HCT116 (cell line): ENCODE measurements at regions not wholly inside any gene's neighbourhood (a gene's known extent, or its start where the extent isn't known, plus 50 kb on each side); places are given as distances from the start of the nearest gene placed in this dataset.

Experiments
- ATAC-seq: fragments of 200-7000 bp; cut with Tn5 transposase; 2 replicates; pipeline ENCODE4 v1.9.1; 2020; ENCODE audit warnings: mild to moderate bottlenecking, moderate library complexity
- BruUV-seq: library from RNA; stranded (reverse); fragments of 400-500 nt; replicated peaks from 2 replicates; lab custom pipeline; 2021; lab: Mats Ljungman, UMichigan
- CTCF ChIA-PET: fragments of 300-600 bp; sonication (Branson Sonifier 250); formaldehyde crosslinking; loops from one replicate; lab custom pipeline; 2021; ENCODE audit warnings: antibody characterized with exemption; lab: Charles Lee
- POLR2A ChIA-PET: fragments of 300-600, 350-600 bp; sonication (Branson Sonifier 250); formaldehyde crosslinking; loops from one replicate; lab custom pipeline; 2021; ENCODE audit warnings: antibody characterized with exemption; lab: Charles Lee
- RAD21 ChIA-PET, 2 experiments: fragments of 300-600 bp; sonication (Branson Sonifier 250); formaldehyde crosslinking; loops; one replicate each; lab custom pipeline; 2023; ENCODE audit warnings: low total read pairs in 2 of 2; ENCODE audit not compliant: uncharacterized antibody in 2 of 2, unreplicated experiment in 2 of 2, low non-redundant PET in 1 of 2; lab: Charles Lee
- DNase-seq: peaks from one replicate; pipeline ENCODE4 v3.0.0-alpha.2; 2010; ENCODE audit warnings: low read depth, low spot score
- H2AFZ ChIP-seq: fragments of 200-600 bp; shearing (Covaris generic), sonication (generic); 2 replicates; pipeline ENCODE4 v1.6.1; 2017; ENCODE audit warnings: low read depth, mixed run types, mixed read lengths, antibody characterized with exemption, low read length; ENCODE audit not compliant: poor library complexity, severe bottlenecking
- H3K27ac ChIP-seq: 2 replicates; pipeline ENCODE4 v1.5.1; 2012; ENCODE audit warnings: low read depth, low read length
- H3K27me3 ChIP-seq: fragments of 200-600 bp; sonication (generic); 2 replicates; pipeline ENCODE4 v1.6.1; 2016; ENCODE audit warnings: mixed run types, low read length, mixed read lengths; ENCODE audit not compliant: insufficient read depth
- H3K36me3 ChIP-seq, 2 experiments: fragments of 200-500 bp in 1 of 2; fragments of 200-600 bp in 1 of 2; sonication (Bioruptor generic) in 1 of 2; sonication (generic) in 1 of 2; 2 replicates each; pipeline versions ENCODE4 v1.5.1 to v1.6.1; 2014 to 2016; ENCODE audit warnings: low read length in 2 of 2, inconsistent platforms in 1 of 2, mixed read lengths in 1 of 2, mixed run types in 1 of 2; ENCODE audit not compliant: insufficient read depth in 2 of 2, control insufficient read depth in 1 of 2
- H3K4me1 ChIP-seq, 2 experiments: fragments of 200-600 bp in 1 of 2; sonication (generic) in 1 of 2; 2 replicates each; pipeline versions ENCODE4 v1.5.1 to v1.6.1; 2012 to 2017; ENCODE audit warnings: low read length in 2 of 2, inconsistent platforms in 1 of 2, mild to moderate bottlenecking in 1 of 2, mixed read lengths in 1 of 2, mixed run types in 1 of 2, moderate library complexity in 1 of 2; ENCODE audit not compliant: insufficient read depth in 2 of 2, control insufficient read depth in 1 of 2
- H3K4me2 ChIP-seq: fragments of 200-600 bp; sonication (generic); 2 replicates; pipeline ENCODE4 v1.6.1; 2017; ENCODE audit warnings: mixed run types, low read length, mixed read lengths
- H3K4me3 ChIP-seq, 2 experiments: fragments of 200-600 bp in 1 of 2; sonication (generic) in 1 of 2; replicated peaks in 1 of 2; 2 replicates each; pipeline ENCODE4 v1.5.1; 2011 to 2016; ENCODE audit warnings: low read length in 2 of 2, control low read depth in 1 of 2, low read depth in 1 of 2, mild to moderate bottlenecking in 1 of 2, mixed read lengths in 1 of 2, mixed run types in 1 of 2
- H3K79me2 ChIP-seq: fragments of 200-600 bp; sonication (generic); 2 replicates; pipeline ENCODE4 v1.6.1; 2017; ENCODE audit warnings: mild to moderate bottlenecking, mixed run types, low read length, moderate library complexity, mixed read lengths; ENCODE audit not compliant: insufficient read depth
- H3K9ac ChIP-seq: fragments of 200-600 bp; sonication (generic); 2 replicates; pipeline ENCODE4 v1.6.1; 2016; ENCODE audit warnings: low read length, mixed read lengths
- H3K9me2 ChIP-seq: fragments of 200-600 bp; sonication (generic), shearing (Covaris generic); 2 replicates; pipeline ENCODE4 v1.6.1; 2017; ENCODE audit warnings: mixed run types, mild to moderate bottlenecking, moderate library complexity; ENCODE audit not compliant: insufficient read depth
- H3K9me3 ChIP-seq, 2 experiments: fragments of 200-500 bp in 1 of 2; fragments of 200-600 bp in 1 of 2; sonication (Bioruptor generic) in 1 of 2; sonication (generic) in 1 of 2; 2 replicates each; pipeline ENCODE4 v1.6.1; 2014 to 2017; ENCODE audit warnings: low read length in 2 of 2, mixed read lengths in 2 of 2, inconsistent platforms in 1 of 2, low read depth in 1 of 2, mild to moderate bottlenecking in 1 of 2, mixed run types in 1 of 2, moderate library complexity in 1 of 2; ENCODE audit not compliant: control insufficient read depth in 1 of 2, insufficient read depth in 1 of 2
- H4K20me1 ChIP-seq: fragments of 200-600 bp; sonication (generic), shearing (Covaris generic); 2 replicates; pipeline ENCODE4 v1.6.1; 2017; ENCODE audit warnings: mixed run types, mild to moderate bottlenecking, moderate library complexity; ENCODE audit not compliant: insufficient read depth
- CBX3 ChIP-seq: IDR thresholded peaks from 2 replicates; pipeline ENCODE4 v1.6.1; 2012; ENCODE audit warnings: low read depth
- CEBPB ChIP-seq: IDR thresholded peaks from 2 replicates; pipeline ENCODE4 v1.6.1; 2012; ENCODE audit warnings: low read depth
- EGR1 ChIP-seq: IDR thresholded peaks from 2 replicates; pipeline ENCODE4 v1.6.1; 2012; ENCODE audit warnings: low read depth
- ELF1 ChIP-seq: IDR thresholded peaks from 2 replicates; pipeline ENCODE4 v1.6.1; 2012; ENCODE audit warnings: low read depth, borderline replicate concordance
- EZH2 ChIP-seq: fragments of 200-600 bp; sonication (generic); IDR thresholded peaks from 2 replicates; pipeline ENCODE4 v1.6.1; 2017; ENCODE audit warnings: antibody characterized with exemption, mixed run types
- EZH2phosphoT487 ChIP-seq: fragments of 200-600 bp; IDR thresholded peaks from 2 replicates; pipeline ENCODE4 v1.6.1; 2018; ENCODE audit warnings: antibody characterized with exemption, borderline replicate concordance
- JUND ChIP-seq: IDR thresholded peaks from 2 replicates; pipeline ENCODE4 v1.6.1; 2012
- POLR2A ChIP-seq: IDR thresholded peaks from 2 replicates; pipeline ENCODE4 v1.7.0; 2011; ENCODE audit warnings: borderline replicate concordance; ENCODE audit not compliant: insufficient read depth, insufficient read length; ENCODE audit errors: extremely low read depth
- POLR2AphosphoS5 ChIP-seq: IDR thresholded peaks from 2 replicates; pipeline ENCODE4 v1.6.1; 2011; ENCODE audit warnings: mild to moderate bottlenecking, low read depth, low read length, moderate library complexity
- SRF ChIP-seq: IDR thresholded peaks from 2 replicates; pipeline ENCODE4 v1.6.1; 2012; ENCODE audit warnings: low read depth
- YY1 ChIP-seq: IDR thresholded peaks from 2 replicates; pipeline ENCODE4 v1.6.1; 2011; ENCODE audit warnings: low read length, low read depth, moderate library complexity, mild to moderate bottlenecking; ENCODE audit not compliant: insufficient replicate concordance; ENCODE audit errors: extremely low read depth
- ZFX ChIP-seq: fragments of 450-650 bp; IDR thresholded peaks from 2 replicates; pipeline ENCODE4 v1.6.1; 2017
- ZNF274 ChIP-seq: fragments of 200-500 bp; sonication (Bioruptor generic); IDR thresholded peaks from 2 replicates; pipeline ENCODE4 v1.6.1; 2014; ENCODE audit warnings: mild to moderate bottlenecking, low read depth, low read length, inconsistent platforms
- intact Hi-C: fragments of 100-400 bp; cut with micrococcal nuclease; formaldehyde crosslinking; loops from 2 replicates; pipeline ENCODE4 v1.10.0; 2022
- TF ChIP-seq, protein P1 (sequence below): IDR thresholded peaks from 2 replicates; pipeline ENCODE4 v1.6.1; 2012
- TF ChIP-seq, protein P2 (sequence below): IDR thresholded peaks from 2 replicates; pipeline ENCODE4 v1.6.1; 2012; ENCODE audit warnings: low read depth
- TF ChIP-seq, protein P3 (sequence below): IDR thresholded peaks from 2 replicates; pipeline ENCODE4 v1.6.1; 2011; ENCODE audit warnings: mild to moderate bottlenecking, low read length, moderate library complexity; ENCODE audit not compliant: insufficient replicate concordance; ENCODE audit errors: extremely low read depth

GRCh38 chr2:54404270-54404669 is 51.9 kb upstream of the SPTBN1 start (continued):
- TF ChIP-seq, protein P1, sequence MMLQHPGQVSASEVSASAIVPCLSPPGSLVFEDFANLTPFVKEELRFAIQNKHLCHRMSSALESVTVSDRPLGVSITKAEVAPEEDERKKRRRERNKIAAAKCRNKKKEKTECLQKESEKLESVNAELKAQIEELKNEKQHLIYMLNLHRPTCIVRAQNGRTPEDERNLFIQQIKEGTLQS, result no peak
- TF ChIP-seq CBX3 (no peak), ELF1 (no peak), EZH2 (no peak), CEBPB (no peak), YY1 (no peak)
- TF ChIP-seq, protein P2, sequence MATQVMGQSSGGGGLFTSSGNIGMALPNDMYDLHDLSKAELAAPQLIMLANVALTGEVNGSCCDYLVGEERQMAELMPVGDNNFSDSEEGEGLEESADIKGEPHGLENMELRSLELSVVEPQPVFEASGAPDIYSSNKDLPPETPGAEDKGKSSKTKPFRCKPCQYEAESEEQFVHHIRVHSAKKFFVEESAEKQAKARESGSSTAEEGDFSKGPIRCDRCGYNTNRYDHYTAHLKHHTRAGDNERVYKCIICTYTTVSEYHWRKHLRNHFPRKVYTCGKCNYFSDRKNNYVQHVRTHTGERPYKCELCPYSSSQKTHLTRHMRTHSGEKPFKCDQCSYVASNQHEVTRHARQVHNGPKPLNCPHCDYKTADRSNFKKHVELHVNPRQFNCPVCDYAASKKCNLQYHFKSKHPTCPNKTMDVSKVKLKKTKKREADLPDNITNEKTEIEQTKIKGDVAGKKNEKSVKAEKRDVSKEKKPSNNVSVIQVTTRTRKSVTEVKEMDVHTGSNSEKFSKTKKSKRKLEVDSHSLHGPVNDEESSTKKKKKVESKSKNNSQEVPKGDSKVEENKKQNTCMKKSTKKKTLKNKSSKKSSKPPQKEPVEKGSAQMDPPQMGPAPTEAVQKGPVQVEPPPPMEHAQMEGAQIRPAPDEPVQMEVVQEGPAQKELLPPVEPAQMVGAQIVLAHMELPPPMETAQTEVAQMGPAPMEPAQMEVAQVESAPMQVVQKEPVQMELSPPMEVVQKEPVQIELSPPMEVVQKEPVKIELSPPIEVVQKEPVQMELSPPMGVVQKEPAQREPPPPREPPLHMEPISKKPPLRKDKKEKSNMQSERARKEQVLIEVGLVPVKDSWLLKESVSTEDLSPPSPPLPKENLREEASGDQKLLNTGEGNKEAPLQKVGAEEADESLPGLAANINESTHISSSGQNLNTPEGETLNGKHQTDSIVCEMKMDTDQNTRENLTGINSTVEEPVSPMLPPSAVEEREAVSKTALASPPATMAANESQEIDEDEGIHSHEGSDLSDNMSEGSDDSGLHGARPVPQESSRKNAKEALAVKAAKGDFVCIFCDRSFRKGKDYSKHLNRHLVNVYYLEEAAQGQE, result no peak
- TF ChIP-seq, protein P3, sequence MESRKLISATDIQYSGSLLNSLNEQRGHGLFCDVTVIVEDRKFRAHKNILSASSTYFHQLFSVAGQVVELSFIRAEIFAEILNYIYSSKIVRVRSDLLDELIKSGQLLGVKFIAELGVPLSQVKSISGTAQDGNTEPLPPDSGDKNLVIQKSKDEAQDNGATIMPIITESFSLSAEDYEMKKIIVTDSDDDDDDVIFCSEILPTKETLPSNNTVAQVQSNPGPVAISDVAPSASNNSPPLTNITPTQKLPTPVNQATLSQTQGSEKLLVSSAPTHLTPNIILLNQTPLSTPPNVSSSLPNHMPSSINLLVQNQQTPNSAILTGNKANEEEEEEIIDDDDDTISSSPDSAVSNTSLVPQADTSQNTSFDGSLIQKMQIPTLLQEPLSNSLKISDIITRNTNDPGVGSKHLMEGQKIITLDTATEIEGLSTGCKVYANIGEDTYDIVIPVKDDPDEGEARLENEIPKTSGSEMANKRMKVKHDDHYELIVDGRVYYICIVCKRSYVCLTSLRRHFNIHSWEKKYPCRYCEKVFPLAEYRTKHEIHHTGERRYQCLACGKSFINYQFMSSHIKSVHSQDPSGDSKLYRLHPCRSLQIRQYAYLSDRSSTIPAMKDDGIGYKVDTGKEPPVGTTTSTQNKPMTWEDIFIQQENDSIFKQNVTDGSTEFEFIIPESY, result no peak

DNA sequence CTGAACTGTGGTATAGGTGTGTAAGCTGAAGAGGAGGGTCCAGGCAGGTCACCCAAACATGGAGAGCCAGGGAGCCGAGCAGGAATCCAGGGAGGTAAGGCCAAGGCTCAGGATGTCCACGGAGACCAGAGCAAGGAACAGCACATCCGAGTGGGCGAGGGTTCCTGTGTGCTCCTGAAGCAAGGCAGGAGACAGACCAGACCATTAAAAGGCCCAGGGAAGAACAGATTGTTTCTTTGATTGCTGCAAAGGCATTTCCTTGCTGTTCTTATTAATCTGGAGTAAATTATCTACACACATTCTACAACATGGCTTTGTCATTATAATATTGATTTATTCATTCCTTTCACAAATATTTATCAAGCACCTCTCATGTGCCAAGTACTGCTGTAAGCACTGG is 50.1 kb upstream of the SPTBN1 start:
- ATAC-seq, result no peak
- no peak overlapping the region for H3K4me3 ChIP-seq
- no peaks in the 10 kb centered on the region for H3K36me3 ChIP-seq
- H3K9me2 ChIP-seq, result no peaks in the 10 kb centered on the region
- no peaks in the 10 kb centered on the region for H4K20me1 ChIP-seq
- H3K9me3 ChIP-seq, result no peaks in the 10 kb centered on the region
- ChIA-PET POLR2A (no interaction called here), RAD21 (no interaction called here), CTCF (no interaction called here)
- intact Hi-C loops, result no loop called here
- DNase-seq, result no peak
- no peak for TF ChIP-seq ZFX
- no peak for TF ChIP-seq EGR1
- TF ChIP-seq YY1, result no peak
- TF ChIP-seq EZH2phosphoT487, result no peak
- no peak for TF ChIP-seq POLR2A
- no peak for TF ChIP-seq SRF
- no peak for TF ChIP-seq EZH2
- TF ChIP-seq JUND, result no peak
- TF ChIP-seq POLR2AphosphoS5, result no peak
- TF ChIP-seq, protein P1, result no peak
- no peak for TF ChIP-seq ZNF274
- no peak overlapping the region for H3K27ac ChIP-seq
- H3K4me2 ChIP-seq, result no peak overlapping the region
- no peak overlapping the region for H2AFZ ChIP-seq
- no peak overlapping the region for H3K9ac ChIP-seq
- H3K27me3 ChIP-seq, result no peaks in the 10 kb centered on the region
- no peaks in the 10 kb centered on the region for H3K79me2 ChIP-seq
- peaks cover 0 to 8% of the 10 kb centered on the region in 2 experiments; a peak in 1 of 4 replicates for H3K4me1 ChIP-seq
- BruUV-seq, result no TSS peak
